Endothelial cell (in vitro differentiated cells): ENCODE measurements at regions not wholly inside any gene's neighbourhood (a gene's known extent, or its start where the extent isn't known, plus 50 kb on each side); places are given as distances from the start of the nearest gene placed in this dataset.

Source experiments
- DNase-seq: peaks from one replicate; pipeline ENCODE4 v3.0.0; 2021; ENCODE audit warnings: low spot score
- H3K27ac Mint-ChIP-seq: one replicate; pipeline ENCODE4 v1.8.0; 2021; ENCODE audit warnings: mixed read lengths, inconsistent platforms; ENCODE audit not compliant: unreplicated experiment
- H3K27me3 Mint-ChIP-seq: one replicate; pipeline ENCODE4 v1.8.0; 2021; ENCODE audit warnings: mild to moderate bottlenecking, moderate library complexity, mixed read lengths, inconsistent platforms; ENCODE audit not compliant: unreplicated experiment
- H3K36me3 Mint-ChIP-seq: one replicate; pipeline ENCODE4 v1.8.0; 2021; ENCODE audit warnings: mild to moderate bottlenecking, low read depth, mixed read lengths, inconsistent platforms; ENCODE audit not compliant: unreplicated experiment
- H3K4me1 Mint-ChIP-seq: one replicate; pipeline ENCODE4 v1.8.0; 2021; ENCODE audit warnings: mild to moderate bottlenecking, mixed read lengths, inconsistent platforms; ENCODE audit not compliant: unreplicated experiment
- H3K4me3 Mint-ChIP-seq: one replicate; pipeline ENCODE4 v1.8.0; 2021; ENCODE audit warnings: mild to moderate bottlenecking, mixed read lengths, inconsistent platforms; ENCODE audit not compliant: unreplicated experiment
- H3K9me3 Mint-ChIP-seq: one replicate; pipeline ENCODE4 v1.8.0; 2021; ENCODE audit warnings: mixed read lengths, inconsistent platforms; ENCODE audit not compliant: unreplicated experiment
- CTCF ChIP-seq: fragments of 200-600 bp; sonication (generic); IDR thresholded peaks from one replicate; pipeline ENCODE4 v1.5.0; 2021; ENCODE audit warnings: antibody characterized with exemption; ENCODE audit not compliant: unreplicated experiment

- no peak overlapping the region for H3K27ac Mint-ChIP-seq
- H3K36me3 Mint-ChIP-seq, result no peaks in the 10 kb centered on the region
- H3K9me3 Mint-ChIP-seq, result no peaks in the 10 kb centered on the region
- H3K27me3 Mint-ChIP-seq, result no peaks in the 10 kb centered on the region
- DNase-seq, result no peak
- H3K4me1 Mint-ChIP-seq, result peaks cover 4% of the 10 kb centered on the region
- H3K4me3 Mint-ChIP-seq, result no peak overlapping the region
- TF ChIP-seq CTCF, result no peak
Observed at GRCh38 chr12:92007787-92008186, 137.9 kb downstream of the BTG1 start.

- no peak for TF ChIP-seq CTCF
- Mint-ChIP-seq H3K4me3 (no peak overlapping the region), H3K4me1 (no peaks in the 10 kb centered on the region), H3K36me3 (no peaks in the 10 kb centered on the region), H3K27me3 (no peaks in the 10 kb centered on the region), H3K27ac (no peak overlapping the region), H3K9me3 (no peaks in the 10 kb centered on the region)
- no peak for DNase-seq
Observed at GRCh38 chr12:92003701-92004100, 141.9 kb downstream of the BTG1 start.

DNA sequence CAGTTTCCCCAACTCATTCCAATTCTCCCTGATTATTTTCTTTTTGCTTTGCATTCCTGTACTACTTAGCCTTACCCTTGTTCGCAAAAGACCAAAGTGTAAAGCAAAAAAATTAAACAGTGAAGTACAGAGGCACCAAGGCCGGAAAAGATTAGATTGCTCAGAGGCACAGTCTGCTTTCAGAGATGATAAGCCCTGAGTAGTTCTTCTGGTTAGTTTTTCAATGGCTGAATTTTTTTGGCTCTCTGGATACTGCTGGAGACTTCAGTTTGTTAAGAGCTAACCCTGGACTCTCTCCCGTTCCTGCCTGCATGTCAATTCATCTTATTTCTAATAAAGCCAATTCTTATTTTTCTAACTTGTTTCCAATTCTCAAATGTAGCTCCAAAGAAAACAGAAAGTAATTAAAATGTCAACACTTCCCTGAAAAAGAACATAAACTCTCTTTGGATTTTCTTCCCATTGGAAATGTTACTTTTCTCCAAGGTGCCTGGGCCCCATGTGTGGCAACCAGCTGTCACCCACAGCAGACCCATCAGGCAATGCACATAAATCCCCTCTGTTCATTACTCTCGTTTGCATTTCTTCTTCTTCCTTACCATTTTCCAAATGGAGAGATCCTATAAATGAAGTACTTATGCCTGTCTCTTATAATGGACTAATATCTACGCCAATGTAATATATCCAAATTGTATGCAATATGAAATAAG lies 142.8 kb downstream of the BTG1 start:
- H3K4me1 Mint-ChIP-seq, result no peaks in the 10 kb centered on the region
- no peak for TF ChIP-seq CTCF

DNA sequence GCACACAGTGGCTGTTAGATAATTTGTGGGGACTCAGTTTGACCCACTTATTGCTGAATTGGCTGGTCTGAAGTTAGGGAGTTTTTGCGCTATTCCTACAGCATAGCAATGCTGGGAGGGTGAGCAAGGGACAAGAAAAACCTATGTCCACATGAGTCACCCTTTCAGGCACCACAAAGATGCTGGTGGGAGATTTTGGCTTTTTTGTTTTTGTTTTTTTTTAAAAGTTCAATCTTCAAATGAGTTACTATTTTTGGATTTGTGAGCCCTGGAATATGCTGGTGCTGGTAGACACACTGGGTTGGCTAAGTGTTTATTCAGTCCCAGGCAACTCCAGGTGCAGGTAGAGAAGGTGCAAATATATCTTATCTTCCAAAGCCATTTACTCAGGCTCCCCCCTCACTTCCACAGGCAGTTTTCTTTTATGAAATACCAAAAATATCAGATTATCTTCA lies 143.4 kb downstream of the BTG1 start:
- H3K9me3 Mint-ChIP-seq, result no peaks in the 10 kb centered on the region
- no peaks in the 10 kb centered on the region for H3K4me1 Mint-ChIP-seq
- no peaks in the 10 kb centered on the region for H3K36me3 Mint-ChIP-seq
- H3K4me3 Mint-ChIP-seq, result no peak overlapping the region
- no peaks in the 10 kb centered on the region for H3K27me3 Mint-ChIP-seq
- no peak overlapping the region for H3K27ac Mint-ChIP-seq
- no peak for DNase-seq
- no peak for TF ChIP-seq CTCF

More for the DNA sequence above, 142.8 kb downstream of the BTG1 start:
- DNase-seq, result no peak
- no peak overlapping the region for H3K27ac Mint-ChIP-seq
- H3K4me3 Mint-ChIP-seq, result no peak overlapping the region
- H3K36me3 Mint-ChIP-seq, result no peaks in the 10 kb centered on the region
- H3K27me3 Mint-ChIP-seq, result no peaks in the 10 kb centered on the region
- no peaks in the 10 kb centered on the region for H3K9me3 Mint-ChIP-seq

DNA sequence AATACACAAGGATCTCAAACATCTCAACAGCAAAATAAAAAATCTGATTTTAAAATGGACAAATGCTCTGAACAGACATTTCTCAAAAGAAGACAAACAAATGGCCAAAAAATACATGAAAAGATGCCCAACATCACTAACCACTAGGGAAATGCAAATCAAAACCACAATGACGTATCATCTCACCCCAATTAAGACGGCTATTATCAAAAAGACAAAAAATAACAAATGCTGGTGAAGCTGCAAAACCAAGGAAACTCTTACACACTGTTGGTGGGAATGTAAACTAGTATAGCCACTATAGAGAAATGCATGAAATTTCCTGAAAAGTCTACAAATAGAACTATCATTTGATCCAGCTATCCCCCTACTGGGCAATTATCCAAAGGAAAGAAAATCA lies 145.0 kb downstream of the BTG1 start:
- no peak for TF ChIP-seq CTCF
- Mint-ChIP-seq H3K4me3 (no peak overlapping the region), H3K9me3 (no peaks in the 10 kb centered on the region), H3K4me1 (no peaks in the 10 kb centered on the region), H3K36me3 (no peaks in the 10 kb centered on the region), H3K27me3 (no peaks in the 10 kb centered on the region), H3K27ac (no peak overlapping the region)
- no peak for DNase-seq
